ENCODE measurements at regions not wholly inside any gene's neighbourhood (a gene's known extent, or its start where the extent isn't known, plus 50 kb on each side); places are given as distances from the start of the nearest gene placed in this dataset.

- TF ChIP-seq, protein P1, sequence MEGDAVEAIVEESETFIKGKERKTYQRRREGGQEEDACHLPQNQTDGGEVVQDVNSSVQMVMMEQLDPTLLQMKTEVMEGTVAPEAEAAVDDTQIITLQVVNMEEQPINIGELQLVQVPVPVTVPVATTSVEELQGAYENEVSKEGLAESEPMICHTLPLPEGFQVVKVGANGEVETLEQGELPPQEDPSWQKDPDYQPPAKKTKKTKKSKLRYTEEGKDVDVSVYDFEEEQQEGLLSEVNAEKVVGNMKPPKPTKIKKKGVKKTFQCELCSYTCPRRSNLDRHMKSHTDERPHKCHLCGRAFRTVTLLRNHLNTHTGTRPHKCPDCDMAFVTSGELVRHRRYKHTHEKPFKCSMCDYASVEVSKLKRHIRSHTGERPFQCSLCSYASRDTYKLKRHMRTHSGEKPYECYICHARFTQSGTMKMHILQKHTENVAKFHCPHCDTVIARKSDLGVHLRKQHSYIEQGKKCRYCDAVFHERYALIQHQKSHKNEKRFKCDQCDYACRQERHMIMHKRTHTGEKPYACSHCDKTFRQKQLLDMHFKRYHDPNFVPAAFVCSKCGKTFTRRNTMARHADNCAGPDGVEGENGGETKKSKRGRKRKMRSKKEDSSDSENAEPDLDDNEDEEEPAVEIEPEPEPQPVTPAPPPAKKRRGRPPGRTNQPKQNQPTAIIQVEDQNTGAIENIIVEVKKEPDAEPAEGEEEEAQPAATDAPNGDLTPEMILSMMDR (IDR thresholded peaks at IDR 0.05; ENCODE audit: low read depth, low read length, missing control alignments): no peak
- H3K4me3 ChIP-seq (replicated peaks; ENCODE audit: low read depth, low read length): no peak overlapping the region
- DNase-seq (ENCODE audit: extremely low read depth, low read depth): no peak
Measured at GRCh38 chr12:43029971-43030370, 440.4 kb upstream of the PRICKLE1 start.

DNA sequence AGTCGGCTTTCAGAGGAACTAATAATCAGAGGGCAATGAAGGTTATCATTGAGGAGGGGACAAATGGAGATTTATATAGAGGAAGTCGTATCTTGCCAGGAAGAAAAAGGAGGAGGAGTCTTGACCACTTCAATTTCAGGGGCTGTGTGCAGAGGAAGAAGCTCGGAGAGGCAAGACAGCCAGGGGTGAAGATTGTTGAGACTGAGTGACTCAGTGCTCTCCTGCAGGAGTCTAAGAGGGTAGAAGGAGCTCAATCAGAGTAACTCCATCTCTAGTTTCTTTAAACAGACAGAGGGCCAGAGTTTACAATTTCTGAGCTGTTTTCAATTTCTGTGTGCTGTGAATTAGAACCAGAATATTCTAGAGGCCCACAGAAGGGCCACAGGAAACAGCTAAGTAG lies 439.3 kb upstream of the PRICKLE1 start:
- no peak for DNase-seq (ENCODE audit: extremely low read depth, low read depth)
- TF ChIP-seq, protein P1 (IDR thresholded peaks at IDR 0.05; ENCODE audit: low read depth, low read length, missing control alignments): no peak
- H3K4me3 ChIP-seq (replicated peaks; ENCODE audit: low read depth, low read length): no peak overlapping the region

- no peak overlapping the region for H3K4me3 ChIP-seq (replicated peaks; ENCODE audit: low read depth, low read length)
- DNase-seq (ENCODE audit: extremely low read depth, low read depth): no peak
- TF ChIP-seq, protein P1 (IDR thresholded peaks at IDR 0.05; ENCODE audit: low read depth, low read length, missing control alignments): no peak
Measured at GRCh38 chr12:43022838-43023237, 433.3 kb upstream of the PRICKLE1 start.

DNA sequence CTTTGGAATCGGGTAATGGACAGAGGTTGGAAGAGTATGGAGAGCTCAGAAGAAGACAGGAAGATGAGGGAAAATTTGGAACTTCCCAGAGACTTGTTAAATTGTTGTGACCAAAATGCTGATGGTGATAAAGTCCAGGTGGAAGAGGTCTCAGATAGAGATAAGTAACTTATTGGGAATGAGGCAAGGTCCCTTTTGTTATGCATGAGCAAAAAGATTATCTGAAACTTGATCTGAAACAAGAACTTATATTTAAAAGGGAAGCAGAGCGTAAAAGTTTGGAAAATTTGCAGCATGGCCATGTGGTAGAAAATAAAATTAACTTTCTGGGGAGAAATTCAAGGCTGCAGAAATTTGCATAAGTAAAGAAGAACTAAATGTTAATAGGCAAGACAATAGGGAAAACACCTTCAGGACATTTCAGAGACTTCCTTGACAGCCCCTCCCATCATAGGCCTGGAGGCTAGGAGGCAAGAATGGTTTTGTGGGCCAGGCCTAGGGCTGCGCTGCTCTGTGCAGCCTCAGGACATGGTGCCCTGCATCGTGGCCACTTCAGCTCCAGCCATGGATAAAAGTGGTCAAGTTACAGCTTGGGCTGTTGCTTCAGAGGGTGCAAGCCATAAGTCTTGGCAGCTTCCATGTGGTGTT lies 425.7 kb upstream of the PRICKLE1 start:
- TF ChIP-seq, protein P1 (IDR thresholded peaks at IDR 0.05; ENCODE audit: low read depth, low read length, missing control alignments): no peak
- no peak for DNase-seq (ENCODE audit: extremely low read depth, low read depth)
- H3K4me3 ChIP-seq (replicated peaks; ENCODE audit: low read depth, low read length): no peak overlapping the region

GRCh38 chr12:43011383-43011926 lies 421.9 kb upstream of the PRICKLE1 start:
- TF ChIP-seq, protein P1 (IDR thresholded peaks at IDR 0.05; ENCODE audit: low read depth, low read length, missing control alignments): no peak
- no peak for DNase-seq (ENCODE audit: extremely low read depth, low read depth)
- H3K4me3 ChIP-seq (replicated peaks; ENCODE audit: low read depth, low read length): no peak overlapping the region

DNA sequence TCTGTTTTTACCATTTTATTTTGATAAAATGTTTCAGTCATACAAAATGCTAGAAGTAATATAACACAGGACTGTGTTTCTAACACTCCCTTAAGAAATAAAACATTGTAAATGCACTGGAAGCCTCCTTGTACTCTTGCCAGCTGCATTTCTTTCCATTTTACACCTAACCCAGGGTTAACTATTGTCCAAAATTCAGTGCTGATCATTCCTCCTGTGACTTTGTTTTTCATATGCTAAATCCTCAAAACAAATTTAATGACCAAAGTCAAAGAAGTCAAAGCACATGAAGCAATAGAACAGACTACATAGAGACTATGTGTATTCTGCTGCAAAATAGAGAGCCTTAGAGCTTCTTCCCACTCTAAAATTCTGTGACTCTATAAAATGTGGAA lies 420.3 kb upstream of the PRICKLE1 start:
- TF ChIP-seq, protein P1 (IDR thresholded peaks at IDR 0.05; ENCODE audit: low read depth, low read length, missing control alignments): no peak
- no peak overlapping the region for H3K4me3 ChIP-seq (replicated peaks; ENCODE audit: low read depth, low read length)
- DNase-seq (ENCODE audit: extremely low read depth, low read depth): no peak
